ENCODE measurements at regions not wholly inside any gene's neighbourhood (a gene's known extent, or its start where the extent isn't known, plus 50 kb on each side); places are given as distances from the start of the nearest gene placed in this dataset.

DNA sequence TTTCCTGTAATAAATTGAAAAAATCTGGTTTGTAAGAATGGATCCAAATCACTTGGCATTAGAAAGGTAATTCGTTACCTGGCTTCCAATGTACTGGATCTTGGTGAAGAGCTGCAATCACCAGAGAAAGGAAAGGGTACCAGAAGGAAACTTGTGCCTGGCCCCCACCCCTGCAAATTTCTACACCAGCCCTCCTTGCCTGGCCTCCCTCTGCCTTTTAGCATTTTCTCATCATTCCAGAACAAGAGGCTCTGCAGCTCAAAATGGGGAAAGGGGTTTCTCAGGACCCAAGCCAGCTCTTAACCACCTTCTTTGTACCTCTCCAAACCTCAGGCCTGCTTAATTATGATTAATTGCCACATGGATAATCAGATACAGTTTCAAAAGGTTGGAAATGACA lies 612.8 kb upstream of the MGMT start:
- Histone ChIP-seq H3K4me2 (ENCODE audit: low read length) (no peak overlapping the region), H2AFZ (ENCODE audit: low read depth, low read length) (no peak overlapping the region), H3K9me2 (ENCODE audit: insufficient read depth, low read length) (no peaks in the 10 kb centered on the region), H4K20me1 (ENCODE audit: insufficient read depth) (no peaks in the 10 kb centered on the region), H3K36me3 (ENCODE audit: insufficient read depth, low read length) (no peaks in the 10 kb centered on the region), H3K79me2 (replicated peaks; ENCODE audit: insufficient read depth, low read length) (no peaks in the 10 kb centered on the region), H3K9ac (ENCODE audit: low read length) (no peak overlapping the region), H3K27me3 (ENCODE audit: insufficient read depth, low read depth, low read length) (no peaks in the 10 kb centered on the region), H3K27ac (ENCODE audit: low read length) (no peak overlapping the region), H3F3A (ENCODE audit: insufficient read depth, low read length, poor library complexity, severe bottlenecking) (no peaks in the 10 kb centered on the region), H3K9me3 (ENCODE audit: low read length) (no peaks in the 10 kb centered on the region), H3K4me3 (ENCODE audit: low read length) (no peak overlapping the region)
- TF ChIP-seq MXI1 (conservative IDR thresholded peaks at IDR 0.05; ENCODE audit: poor library complexity, severe bottlenecking) = no peak
- TF ChIP-seq SMC3 (conservative IDR thresholded peaks at IDR 0.05; ENCODE audit: poor library complexity) = no peak
- TF ChIP-seq EP300 (conservative IDR thresholded peaks at IDR 0.05; ENCODE audit: poor library complexity, severe bottlenecking) = no peak
- TF ChIP-seq, protein P1, sequence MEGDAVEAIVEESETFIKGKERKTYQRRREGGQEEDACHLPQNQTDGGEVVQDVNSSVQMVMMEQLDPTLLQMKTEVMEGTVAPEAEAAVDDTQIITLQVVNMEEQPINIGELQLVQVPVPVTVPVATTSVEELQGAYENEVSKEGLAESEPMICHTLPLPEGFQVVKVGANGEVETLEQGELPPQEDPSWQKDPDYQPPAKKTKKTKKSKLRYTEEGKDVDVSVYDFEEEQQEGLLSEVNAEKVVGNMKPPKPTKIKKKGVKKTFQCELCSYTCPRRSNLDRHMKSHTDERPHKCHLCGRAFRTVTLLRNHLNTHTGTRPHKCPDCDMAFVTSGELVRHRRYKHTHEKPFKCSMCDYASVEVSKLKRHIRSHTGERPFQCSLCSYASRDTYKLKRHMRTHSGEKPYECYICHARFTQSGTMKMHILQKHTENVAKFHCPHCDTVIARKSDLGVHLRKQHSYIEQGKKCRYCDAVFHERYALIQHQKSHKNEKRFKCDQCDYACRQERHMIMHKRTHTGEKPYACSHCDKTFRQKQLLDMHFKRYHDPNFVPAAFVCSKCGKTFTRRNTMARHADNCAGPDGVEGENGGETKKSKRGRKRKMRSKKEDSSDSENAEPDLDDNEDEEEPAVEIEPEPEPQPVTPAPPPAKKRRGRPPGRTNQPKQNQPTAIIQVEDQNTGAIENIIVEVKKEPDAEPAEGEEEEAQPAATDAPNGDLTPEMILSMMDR (IDR thresholded peaks at IDR 0.05; ENCODE audit: poor library complexity, severe bottlenecking) = no peak
- TF ChIP-seq, protein P2, sequence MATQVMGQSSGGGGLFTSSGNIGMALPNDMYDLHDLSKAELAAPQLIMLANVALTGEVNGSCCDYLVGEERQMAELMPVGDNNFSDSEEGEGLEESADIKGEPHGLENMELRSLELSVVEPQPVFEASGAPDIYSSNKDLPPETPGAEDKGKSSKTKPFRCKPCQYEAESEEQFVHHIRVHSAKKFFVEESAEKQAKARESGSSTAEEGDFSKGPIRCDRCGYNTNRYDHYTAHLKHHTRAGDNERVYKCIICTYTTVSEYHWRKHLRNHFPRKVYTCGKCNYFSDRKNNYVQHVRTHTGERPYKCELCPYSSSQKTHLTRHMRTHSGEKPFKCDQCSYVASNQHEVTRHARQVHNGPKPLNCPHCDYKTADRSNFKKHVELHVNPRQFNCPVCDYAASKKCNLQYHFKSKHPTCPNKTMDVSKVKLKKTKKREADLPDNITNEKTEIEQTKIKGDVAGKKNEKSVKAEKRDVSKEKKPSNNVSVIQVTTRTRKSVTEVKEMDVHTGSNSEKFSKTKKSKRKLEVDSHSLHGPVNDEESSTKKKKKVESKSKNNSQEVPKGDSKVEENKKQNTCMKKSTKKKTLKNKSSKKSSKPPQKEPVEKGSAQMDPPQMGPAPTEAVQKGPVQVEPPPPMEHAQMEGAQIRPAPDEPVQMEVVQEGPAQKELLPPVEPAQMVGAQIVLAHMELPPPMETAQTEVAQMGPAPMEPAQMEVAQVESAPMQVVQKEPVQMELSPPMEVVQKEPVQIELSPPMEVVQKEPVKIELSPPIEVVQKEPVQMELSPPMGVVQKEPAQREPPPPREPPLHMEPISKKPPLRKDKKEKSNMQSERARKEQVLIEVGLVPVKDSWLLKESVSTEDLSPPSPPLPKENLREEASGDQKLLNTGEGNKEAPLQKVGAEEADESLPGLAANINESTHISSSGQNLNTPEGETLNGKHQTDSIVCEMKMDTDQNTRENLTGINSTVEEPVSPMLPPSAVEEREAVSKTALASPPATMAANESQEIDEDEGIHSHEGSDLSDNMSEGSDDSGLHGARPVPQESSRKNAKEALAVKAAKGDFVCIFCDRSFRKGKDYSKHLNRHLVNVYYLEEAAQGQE (IDR thresholded peaks at IDR 0.05; ENCODE audit: borderline replicate concordance) = no peak
- no peak for TF ChIP-seq POLR2AphosphoS5 (IDR thresholded peaks at IDR 0.05)
- TF ChIP-seq RAD21 (conservative IDR thresholded peaks at IDR 0.05) = no peak
- no peak for TF ChIP-seq EZH2 (IDR thresholded peaks at IDR 0.05; ENCODE audit: borderline replicate concordance, insufficient read depth, low read length, poor library complexity, severe bottlenecking)
- TF ChIP-seq TAF1 (IDR thresholded peaks at IDR 0.05; ENCODE audit: low read depth) = no peak

DNA sequence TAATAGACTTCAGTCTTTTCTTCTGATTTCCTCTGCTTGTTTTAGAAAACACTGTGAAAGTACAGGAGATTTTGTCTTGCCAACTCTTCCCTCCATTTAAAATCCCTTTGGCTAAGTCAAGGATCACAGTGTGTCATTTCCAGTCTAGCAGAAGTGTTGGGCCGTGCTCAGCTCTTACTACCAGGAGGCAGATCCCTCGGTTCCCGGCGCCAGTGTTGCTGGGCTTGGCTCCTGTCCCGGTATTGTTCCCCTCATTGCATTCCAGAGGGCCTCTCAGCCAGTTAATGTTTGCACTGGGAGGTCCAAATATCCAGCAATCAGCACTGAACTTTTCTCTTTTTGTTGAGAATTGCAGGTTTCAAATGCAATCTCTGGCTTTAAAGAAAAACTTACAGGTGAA lies 612.1 kb upstream of the MGMT start:
- Histone ChIP-seq H3K4me3 (ENCODE audit: low read length) (no peak overlapping the region), H2AFZ (ENCODE audit: low read depth, low read length) (no peak overlapping the region), H4K20me1 (ENCODE audit: insufficient read depth) (no peaks in the 10 kb centered on the region), H3K9me2 (ENCODE audit: insufficient read depth, low read length) (no peaks in the 10 kb centered on the region), H3K9ac (ENCODE audit: low read length) (no peak overlapping the region), H3K27me3 (ENCODE audit: insufficient read depth, low read depth, low read length) (no peaks in the 10 kb centered on the region), H3K9me3 (ENCODE audit: low read length) (no peaks in the 10 kb centered on the region), H3K79me2 (replicated peaks; ENCODE audit: insufficient read depth, low read length) (no peaks in the 10 kb centered on the region), H3K4me2 (ENCODE audit: low read length) (no peak overlapping the region), H3F3A (ENCODE audit: insufficient read depth, low read length, poor library complexity, severe bottlenecking) (no peaks in the 10 kb centered on the region), H3K36me3 (ENCODE audit: insufficient read depth, low read length) (no peaks in the 10 kb centered on the region), H3K27ac (ENCODE audit: low read length) (no peak overlapping the region)
- no peak for TF ChIP-seq EZH2 (IDR thresholded peaks at IDR 0.05; ENCODE audit: borderline replicate concordance, insufficient read depth, low read length, poor library complexity, severe bottlenecking)
- TF ChIP-seq SMC3 (conservative IDR thresholded peaks at IDR 0.05; ENCODE audit: poor library complexity) = no peak
- no peak for TF ChIP-seq MXI1 (conservative IDR thresholded peaks at IDR 0.05; ENCODE audit: poor library complexity, severe bottlenecking)
- no peak for TF ChIP-seq TAF1 (IDR thresholded peaks at IDR 0.05; ENCODE audit: low read depth)
- no peak for TF ChIP-seq RAD21 (conservative IDR thresholded peaks at IDR 0.05)
